Right forelimb (tissue), 1 donor: ENCODE measurements at regions not wholly inside any gene's neighbourhood (a gene's known extent, or its start where the extent isn't known, plus 50 kb on each side); places are given as distances from the start of the nearest gene placed in this dataset.
"Not testable (repeated sequence)": the region's sequence is repeated elsewhere in the genome, so short reads cannot be mapped to it uniquely, and the experiment has no call there.

Experiments
- DNase-seq: peaks from one replicate; pipeline ENCODE4 v3.0.0-alpha.2; 2018

DNA sequence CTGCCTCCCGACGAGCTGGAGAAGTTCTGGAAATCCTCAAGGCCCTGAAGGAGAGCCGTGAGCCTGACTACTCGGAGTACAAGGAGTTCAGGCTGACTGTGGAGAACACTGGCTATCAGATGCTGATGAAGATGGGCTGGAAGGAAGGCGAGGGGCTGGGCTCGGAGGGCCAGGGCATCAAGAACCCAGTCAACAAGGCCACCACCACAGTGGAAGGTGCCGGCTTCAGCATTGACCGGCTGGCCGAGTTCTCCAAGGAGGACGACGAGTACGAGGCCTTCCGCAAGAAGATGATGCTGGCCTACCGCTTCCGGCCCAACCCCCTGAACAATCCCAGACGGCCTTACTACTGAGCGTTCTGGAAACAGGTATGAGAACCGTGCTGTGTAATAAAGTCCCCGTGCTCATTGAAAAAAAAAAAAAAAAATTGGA is 366.1 kb upstream of the ATXN7L3B start:
- DNase-seq = no peak

DNA sequence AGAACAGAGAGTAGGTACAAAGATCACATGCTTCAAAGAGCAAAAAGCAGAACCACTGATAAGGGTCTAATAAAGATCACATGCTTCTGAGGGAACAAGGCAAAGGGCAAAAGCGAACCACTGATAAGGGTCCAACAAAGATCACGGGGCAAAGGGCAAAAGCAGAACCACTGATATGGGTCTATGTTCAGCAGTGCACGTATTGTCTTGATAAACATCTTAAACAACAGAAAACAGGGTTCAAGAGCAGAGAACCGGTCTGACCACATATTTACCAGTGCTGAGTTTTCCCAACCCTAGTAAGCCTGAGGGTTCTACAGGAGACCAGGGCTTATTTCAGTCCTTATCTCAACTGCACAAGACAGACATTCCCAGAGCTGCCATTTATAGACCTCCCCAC is 362.7 kb upstream of the ATXN7L3B start:
- DNase-seq = not testable (repeated sequence)

DNA sequence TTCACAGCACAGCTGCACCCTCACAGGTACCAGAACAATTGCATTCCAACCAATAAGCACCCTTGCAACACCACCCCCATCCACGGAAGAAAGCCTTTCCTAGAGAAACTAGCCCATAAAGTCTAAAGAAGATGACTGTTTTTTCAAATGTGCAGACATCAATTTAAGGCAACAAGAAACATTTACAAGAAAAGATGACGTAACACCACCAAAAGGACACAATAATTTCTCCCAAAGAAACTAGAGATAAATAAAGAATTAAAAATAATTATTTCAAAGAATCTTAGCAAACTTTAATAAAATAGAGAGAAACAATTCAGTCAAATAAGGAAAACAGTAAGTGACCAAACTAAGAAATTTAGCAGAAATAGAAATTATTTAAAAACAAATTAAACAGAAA is 352.3 kb upstream of the ATXN7L3B start:
- no peak for DNase-seq

DNA sequence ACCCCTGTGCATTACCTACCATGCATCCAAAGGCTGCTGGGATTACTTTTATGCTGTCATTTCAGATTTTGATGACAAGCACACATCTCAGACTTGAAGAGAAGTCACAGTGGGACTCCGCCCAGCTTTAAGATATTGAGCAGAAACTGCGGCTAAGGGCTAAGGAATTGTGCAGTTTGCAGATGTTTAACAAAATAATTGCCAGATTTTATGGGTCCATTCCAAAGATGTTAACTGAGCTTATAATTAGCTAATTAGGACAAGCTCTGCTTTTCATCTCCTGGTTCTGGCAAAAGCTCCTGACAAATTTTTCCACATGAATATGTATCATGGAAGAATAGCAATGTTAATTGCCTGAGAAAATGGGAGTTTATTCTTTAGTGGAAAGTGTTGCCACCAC is 344.4 kb upstream of the ATXN7L3B start:
- DNase-seq = no peak

DNA sequence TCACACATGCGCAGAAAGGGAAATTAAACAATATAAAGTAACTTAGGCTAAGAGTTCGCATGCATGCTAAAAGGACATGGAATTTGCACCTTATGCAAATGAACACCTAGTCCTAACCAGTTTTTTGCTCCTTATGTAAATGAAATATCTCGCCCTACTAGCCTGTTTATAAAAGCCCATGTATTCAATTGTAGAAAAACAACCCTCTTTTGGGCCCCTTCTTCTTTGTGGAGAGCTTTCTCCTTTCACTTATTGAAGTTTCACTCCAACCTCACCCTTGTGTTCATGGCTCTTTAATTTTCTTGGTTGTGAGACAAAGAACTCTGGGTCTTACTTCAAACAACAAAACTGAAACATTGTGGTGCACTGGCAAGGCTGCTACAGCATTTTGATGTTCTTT is 333.4 kb upstream of the ATXN7L3B start:
- no peak for DNase-seq

DNA sequence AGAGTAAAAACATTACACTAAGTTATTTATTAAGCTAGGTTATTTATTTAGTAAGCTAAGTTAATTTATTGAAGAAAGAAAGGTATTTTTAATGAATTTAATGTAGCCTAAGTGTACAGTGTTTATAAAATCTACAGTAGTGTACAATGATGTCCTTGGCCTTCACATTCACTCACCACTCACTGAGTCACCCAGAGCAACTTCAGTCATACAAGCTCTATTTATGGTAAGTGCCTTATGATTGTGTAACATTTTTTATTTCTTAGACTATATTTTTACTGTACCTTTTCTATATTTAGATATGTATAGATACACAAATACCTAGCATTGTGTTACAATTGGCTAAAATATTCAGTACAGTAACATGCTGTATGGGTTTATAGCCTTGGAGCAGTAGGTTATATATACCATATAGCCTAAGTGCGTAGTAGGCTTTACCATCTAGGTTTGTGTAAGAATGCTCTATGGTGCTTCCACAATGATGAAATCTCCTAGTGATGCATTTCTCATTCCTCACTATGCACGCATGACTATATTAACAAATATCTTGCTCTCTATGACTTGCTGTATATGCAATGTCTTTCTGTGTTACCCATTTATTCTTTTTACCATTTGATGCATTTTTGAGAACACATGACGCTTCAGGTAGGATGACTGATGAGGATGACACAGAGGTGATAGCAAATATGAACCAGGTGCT is 309.6 kb upstream of the ATXN7L3B start:
- no peak for DNase-seq

DNA sequence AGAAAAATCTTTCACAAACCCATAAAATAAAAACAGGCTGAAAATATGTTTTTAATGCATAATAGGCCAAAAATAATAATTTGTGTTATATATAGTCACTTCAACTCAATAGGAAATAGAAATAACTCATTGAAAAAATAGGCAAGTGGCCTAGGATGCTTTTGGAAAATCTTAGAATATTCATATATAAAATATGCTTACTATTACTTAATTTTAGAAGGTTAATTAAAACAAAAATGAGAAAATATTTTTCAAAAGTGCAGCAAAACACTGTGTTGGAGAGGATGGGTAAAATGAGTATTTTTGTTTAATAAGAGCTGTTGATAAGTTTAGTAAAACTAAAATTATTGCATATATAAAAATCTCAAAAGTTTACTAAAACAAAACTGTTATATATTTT is 308.0 kb upstream of the ATXN7L3B start:
- no peak for DNase-seq

DNA sequence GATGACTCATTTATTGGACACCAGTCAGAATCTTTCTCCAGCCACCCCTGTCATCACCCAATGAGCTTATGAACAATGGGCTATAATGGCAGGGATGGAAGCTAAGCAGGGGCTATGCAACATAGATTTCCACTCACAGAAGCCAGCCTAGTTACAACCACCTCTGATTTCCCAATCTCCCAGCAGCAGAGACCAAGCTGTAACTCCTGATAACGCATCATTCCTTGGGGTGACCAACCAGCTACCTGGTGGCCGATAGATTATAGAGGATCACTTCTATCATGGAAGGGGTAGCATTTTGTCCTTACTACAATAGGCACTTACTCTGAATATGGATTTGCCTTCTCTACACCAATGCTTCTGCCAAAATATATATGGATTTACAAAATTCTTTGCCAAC is 302.3 kb upstream of the ATXN7L3B start:
- no peak for DNase-seq

DNA sequence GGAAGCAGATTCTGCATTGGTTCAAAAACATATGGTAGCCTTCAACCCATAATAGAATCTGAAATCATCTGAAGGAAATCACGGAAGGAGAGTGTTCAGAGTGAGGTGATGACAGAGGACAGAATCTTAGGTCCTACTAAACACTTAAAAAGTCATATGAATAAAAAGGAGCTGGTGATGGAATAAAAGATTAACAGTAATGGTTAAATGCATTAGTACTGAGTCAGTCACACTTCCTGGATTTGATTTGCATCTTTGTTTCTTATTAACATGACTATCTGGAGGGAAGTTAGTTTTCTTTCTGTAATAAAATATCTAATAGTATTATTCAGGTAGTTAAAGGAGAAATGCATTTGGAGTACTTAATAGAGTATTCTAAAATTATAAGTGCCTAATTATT is 296.3 kb upstream of the ATXN7L3B start:
- DNase-seq = no peak

DNA sequence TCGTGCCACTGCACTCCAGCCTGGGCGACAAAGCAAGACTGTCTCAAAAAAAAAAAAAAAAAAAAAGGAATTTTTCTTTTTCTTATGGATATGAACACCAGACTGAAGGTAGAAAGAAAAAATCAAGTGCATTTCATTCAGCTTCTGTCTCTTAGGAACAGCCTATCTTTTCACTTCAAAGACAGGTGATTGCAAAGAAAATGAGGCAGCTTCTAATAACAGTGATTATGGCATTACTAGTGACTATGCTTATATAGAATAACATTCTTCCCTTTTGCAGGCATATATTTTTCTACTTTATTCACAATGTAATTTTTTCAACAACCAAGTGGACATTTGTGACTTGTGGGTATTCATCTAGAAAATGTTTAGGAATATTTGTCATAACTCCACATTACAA is 295.5 kb upstream of the ATXN7L3B start:
- DNase-seq = no peak

DNA sequence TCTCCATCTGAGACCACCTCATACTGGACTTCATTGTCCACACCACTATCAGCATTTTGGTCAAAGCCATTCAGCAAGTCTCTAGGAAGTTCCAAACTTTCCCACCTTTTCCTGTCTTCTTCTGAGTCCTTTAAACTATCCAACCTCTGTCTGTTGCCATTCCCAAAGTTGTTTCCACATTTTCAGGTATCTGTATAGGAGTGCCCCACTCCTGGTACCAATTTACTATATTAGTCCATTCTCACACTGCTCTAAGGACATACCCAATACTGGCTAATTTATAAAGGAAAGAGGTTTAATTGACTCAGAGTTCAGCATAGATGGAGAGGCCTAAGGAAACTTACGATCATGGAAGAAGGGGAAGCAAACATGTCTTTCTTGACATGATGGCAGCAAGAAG is 292.2 kb upstream of the ATXN7L3B start:
- DNase-seq = no peak

DNA sequence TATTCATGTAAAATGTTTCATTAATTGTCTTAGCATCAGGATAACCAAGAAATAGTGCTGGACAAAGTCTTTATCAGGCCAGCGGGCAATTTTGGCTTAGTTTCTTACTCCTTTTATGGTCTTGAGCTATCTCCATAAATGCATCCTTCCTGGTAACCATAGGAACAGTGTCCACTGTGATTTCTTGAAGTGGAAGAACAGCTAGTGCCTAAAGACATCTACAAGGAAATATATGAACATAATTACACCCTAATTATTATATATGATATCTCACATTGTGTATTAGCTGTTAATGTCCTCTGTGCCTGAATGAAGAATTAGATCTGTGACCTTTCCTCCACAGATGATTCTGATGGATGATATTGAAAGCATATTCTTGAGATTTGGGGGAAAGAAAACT is 286.7 kb upstream of the ATXN7L3B start:
- no peak for DNase-seq

DNA sequence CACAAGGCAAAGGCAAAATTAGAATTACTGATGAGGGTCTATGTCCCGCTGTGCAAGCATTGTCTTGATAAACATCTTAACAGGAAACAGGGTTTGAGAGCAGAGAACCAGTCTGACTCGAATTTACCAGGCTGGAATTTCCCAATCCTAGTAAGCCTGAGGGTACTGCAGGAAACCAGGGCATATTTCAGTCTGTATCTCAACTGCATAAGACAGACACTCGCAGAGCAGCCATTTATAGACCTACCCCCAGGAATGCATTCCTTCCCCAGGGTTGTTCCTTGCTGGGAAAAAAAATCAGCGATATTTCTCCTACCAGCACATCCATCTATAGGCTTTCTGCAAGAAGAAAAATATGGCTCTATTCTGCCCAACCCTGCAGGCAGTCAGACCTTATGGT is 283.8 kb upstream of the ATXN7L3B start:
- DNase-seq = not testable (repeated sequence)

DNA sequence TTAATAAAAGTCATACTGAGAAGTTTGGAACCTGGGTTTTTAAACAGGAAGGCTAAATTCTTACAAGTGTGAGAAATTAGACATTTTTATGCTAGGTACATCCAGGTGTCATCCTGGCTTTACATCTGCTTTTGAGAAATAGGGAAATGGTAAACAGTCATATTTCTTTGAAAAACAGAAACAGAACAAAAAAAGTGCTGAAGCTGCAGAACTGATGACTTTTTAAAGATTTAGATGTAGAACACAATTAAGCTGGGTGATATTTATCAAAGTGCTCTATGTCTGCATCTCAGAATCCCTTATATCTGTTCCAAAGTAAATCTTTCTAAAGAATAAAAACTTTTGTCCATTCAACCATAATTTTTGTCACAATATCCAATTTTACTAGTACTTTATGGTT is 282.9 kb upstream of the ATXN7L3B start:
- DNase-seq = no peak

DNA sequence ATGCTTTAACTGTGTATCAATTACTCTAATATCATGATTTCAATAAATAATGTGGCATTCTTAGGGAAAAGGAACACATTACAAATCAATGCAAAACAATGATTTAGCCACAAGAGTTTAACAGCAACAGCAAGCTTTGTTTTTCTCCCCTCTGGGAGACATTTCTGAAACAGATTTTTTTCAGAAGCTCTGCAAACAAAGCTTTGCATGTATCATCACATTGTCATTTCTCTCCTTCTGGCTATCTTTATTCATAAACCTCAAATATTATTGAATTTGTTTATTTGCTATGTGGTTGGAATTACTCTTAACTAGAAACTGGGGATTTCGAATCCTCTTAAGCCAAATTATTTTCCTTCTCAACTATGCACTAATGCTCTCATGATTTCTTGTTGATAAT is 278.4 kb upstream of the ATXN7L3B start:
- DNase-seq = no peak

DNA sequence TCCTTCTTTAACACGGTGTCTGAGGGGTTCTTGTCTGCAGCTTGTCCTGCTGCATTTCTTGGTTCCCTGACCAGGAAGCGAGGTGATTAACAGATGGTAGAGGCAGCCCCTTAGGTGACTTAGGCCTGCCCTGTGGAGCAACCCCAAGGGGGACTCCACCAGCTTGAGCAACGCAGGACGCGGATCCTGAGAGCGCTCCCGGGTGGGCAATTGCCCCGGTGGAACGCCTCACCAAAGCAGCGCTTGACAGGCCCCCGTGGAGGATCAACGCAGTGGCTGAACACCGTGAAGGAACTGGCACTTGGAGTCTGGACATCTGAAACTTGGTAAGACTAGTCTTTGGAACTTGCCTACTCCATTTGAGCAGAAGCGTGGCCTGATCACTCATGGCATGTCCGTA is 272.9 kb upstream of the ATXN7L3B start:
- DNase-seq = no peak

DNA sequence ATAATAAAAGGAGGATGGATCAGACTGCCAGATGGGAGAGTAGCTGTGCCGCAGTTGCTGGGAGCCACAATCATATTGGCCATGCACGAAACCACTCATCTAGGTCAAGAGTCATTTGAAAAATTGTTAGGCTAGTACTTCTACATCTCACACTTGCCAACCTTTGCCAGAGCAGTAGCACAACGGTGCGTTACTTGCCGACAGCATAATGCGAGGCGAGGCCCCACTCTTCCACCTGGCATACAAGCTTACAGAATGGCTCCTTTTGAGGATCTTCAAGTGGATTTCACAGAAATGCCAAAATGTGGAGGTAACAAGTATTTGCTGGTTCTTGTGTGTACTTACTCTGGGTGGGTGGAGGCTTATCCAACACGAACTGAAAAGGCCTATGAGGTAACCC is 268.3 kb upstream of the ATXN7L3B start:
- DNase-seq = not testable (repeated sequence)

DNA sequence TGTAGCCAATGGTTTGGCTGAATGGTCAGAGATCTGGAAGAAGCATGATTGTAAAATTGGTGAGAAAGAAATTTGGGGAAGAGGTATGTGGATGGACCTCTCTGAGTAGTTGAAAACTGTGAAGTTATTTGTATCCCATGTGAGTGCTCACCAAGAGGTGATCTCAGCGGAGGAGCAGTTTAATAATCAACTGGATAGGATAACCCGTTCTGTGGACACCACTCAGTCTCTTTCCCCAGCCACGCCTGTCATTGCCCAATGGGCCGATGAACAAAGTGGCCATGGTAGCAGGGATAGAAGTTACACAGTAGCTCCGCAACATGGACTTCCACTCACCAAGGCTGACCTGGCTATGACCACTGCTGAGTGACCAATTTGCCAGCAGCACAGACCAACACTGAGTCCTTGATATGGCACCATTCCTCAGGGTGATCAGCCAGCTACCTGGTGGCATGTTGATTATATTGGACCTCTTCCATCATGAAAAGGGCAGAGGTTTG is 257.4 kb upstream of the ATXN7L3B start:
- no peak for DNase-seq

DNA sequence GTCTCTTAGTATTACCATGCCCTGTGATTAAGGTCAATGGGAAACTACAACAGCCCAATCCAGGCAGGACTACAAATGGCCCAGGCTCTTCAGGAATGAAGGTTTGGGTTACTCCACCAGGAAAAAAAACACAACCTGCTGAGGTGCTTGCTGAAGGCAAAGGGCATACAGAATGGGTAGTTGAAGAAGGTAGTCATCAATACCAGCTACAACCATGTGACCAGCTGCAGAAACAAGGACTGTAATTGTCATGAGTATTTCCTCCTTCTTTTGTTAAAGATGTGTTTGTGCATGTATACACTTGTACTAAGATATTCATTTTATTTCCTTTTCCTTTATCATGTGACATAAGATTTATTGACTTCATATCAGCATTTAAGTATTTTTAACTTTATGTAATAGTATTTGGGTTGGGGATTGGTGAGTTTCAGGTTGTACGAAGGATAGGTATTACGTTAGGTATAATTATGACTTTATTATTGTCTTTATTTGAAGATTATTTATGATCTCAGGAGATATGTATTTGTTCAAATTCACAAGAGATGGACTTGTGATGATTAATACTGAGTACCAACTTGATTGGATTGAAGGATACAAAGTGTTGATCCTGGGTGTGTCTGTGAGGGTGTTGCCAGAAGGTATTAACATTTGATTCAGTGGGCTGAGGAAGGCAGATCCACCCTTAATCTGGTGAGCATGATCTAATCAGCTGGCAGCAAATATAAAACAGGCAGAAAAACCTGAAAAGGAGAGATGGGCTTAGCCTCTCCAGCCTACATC is 256.0 kb upstream of the ATXN7L3B start:
- not testable (repeated sequence) for DNase-seq

DNA sequence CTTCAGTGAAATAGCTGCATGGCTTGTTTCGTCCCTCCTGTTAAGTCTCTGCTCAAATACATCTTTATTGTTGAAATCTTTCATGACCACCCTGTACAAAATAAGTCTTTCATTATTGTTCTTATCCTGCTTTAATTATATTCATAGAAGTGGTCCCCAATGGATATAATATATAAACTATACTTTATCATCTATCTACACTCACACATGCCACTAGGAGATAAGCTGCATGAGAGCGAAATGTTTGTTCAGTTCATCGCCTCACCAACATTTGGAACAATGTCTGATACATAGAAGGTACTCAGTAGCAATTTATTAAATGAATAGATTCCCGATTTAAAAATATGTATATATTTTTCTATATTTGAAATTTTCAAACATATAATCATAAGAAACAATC is 254.0 kb upstream of the ATXN7L3B start:
- DNase-seq = no peak

DNA sequence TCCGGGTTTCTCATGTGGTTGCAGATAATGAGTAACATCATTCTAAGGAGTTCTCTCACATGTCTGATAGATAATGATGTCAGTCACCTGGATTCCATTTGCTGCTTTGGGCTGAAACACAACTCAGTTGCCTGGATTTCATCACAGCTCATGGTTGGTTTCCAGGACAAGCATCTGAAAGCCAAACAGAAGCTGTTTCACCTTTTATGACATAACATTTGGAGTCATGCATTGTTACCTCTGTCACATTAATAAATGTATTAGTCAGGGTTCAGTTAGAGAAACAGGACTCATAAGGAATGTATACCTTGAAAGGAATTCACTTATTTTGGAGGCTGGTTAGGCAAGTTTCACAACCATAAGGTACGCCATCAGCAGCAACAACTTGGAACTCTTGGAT is 251.9 kb upstream of the ATXN7L3B start:
- no peak for DNase-seq

DNA sequence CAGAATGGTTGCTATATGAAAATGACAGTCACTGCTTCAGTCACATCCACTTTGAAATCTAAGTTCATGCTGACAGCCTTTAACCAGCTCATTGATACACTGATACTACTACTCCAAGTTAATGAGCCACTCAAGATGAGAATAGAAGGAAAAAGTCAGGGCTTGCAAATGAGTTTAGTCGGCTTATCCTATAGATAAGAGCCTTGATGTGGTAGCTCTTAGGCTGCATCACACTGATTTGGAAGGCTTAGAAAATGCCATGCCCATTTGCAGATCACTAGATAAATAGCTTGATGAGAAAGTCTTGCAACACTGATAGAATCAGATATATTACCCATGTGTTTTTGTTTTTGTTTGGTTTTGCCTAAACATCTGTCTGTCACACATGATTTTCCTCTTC is 251.4 kb upstream of the ATXN7L3B start:
- DNase-seq = no peak

DNA sequence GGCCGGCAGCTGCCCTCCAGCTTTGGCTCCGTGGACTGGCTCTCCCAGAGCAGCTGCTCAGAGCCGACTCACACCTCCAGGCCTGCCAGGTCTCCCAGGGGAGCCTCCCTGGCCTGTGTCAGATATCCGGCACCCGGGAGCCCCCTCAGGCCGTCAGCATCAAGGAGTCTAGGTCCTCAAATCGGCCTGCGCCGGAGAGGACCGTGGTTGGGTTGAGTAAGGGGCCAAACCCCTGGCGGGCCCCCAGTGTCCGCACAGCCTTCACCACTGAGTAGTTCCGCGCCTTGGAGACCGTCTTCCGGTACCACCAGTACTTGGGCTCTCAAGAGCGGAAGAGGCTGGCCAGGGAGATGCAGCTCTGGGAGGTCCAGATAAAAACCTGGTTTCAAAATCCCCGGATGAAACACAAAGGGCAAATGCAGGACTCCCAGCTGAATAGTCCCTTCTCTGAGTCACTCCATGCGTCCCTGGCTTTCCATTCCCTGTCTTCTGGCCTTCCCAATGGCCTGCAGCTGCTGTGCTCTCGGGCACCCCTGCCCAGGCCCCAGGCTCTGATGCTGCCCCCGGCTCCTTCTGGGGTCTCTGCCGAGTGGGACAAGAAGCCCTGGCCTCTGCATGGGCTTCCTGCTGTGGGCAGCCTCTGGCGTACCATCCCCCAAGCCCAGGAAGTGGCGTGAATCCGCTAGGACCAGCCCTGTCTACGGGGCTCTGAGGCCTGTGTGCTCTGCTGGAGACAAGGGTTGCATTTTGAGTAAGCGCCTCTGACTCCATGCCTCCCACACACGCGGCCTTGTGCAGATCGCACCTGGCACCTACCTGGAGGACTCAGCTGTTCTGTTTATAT is 245.1 kb upstream of the ATXN7L3B start:
- DNase-seq = no peak
